ENCODE measurements at regions not wholly inside any gene's neighbourhood (a gene's known extent, or its start where the extent isn't known, plus 50 kb on each side); places are given as distances from the start of the nearest gene placed in this dataset.

- TF ChIP-seq EZH2 (IDR thresholded peaks at IDR 0.05) (no peak), POLR2AphosphoS5 (IDR thresholded peaks at IDR 0.05; ENCODE audit: borderline replicate concordance, low read depth, low read length) (no peak)
These were observed 60.4 kb downstream of the SOX2 start for GRCh38 chr3:181772166-181772565.
